ENCODE measurements at regions not wholly inside any gene's neighbourhood (a gene's known extent, or its start where the extent isn't known, plus 50 kb on each side); places are given as distances from the start of the nearest gene placed in this dataset.

DNA sequence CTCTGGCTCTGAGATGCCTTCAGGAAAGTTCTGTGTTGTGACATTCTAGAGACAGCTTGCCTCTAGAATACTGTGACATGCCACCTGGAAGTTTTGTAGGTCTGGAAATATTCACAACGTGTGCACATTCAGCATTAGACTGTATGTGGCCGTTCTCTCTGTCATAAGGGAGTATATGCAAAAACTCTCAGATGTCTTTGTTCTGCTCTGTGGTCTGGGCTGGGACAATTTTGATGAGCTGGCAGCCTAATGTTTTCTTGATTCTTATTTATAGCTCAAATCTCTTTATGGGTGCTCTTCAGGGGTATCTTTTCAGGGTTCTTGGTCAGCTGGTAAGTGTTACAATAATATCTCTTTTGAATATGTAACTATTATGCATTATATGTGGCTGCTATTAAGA lies 355.1 kb downstream of the PAX1 start:
- TF ChIP-seq, protein P1, sequence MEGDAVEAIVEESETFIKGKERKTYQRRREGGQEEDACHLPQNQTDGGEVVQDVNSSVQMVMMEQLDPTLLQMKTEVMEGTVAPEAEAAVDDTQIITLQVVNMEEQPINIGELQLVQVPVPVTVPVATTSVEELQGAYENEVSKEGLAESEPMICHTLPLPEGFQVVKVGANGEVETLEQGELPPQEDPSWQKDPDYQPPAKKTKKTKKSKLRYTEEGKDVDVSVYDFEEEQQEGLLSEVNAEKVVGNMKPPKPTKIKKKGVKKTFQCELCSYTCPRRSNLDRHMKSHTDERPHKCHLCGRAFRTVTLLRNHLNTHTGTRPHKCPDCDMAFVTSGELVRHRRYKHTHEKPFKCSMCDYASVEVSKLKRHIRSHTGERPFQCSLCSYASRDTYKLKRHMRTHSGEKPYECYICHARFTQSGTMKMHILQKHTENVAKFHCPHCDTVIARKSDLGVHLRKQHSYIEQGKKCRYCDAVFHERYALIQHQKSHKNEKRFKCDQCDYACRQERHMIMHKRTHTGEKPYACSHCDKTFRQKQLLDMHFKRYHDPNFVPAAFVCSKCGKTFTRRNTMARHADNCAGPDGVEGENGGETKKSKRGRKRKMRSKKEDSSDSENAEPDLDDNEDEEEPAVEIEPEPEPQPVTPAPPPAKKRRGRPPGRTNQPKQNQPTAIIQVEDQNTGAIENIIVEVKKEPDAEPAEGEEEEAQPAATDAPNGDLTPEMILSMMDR (IDR thresholded peaks at IDR 0.05) = no peak
- TF ChIP-seq POLR2A (IDR thresholded peaks at IDR 0.05) = no peak

Measured in thyroid gland (tissue), 4 donors.